NCI-H226 (cell line): ENCODE measurements at regions not wholly inside any gene's neighbourhood (a gene's known extent, or its start where the extent isn't known, plus 50 kb on each side); places are given as distances from the start of the nearest gene placed in this dataset.
"Not testable (repeated sequence)": the region's sequence is repeated elsewhere in the genome, so short reads cannot be mapped to it uniquely, and the experiment has no call there.

ENCODE experiments used
- DNase-seq: peaks from one replicate; pipeline ENCODE4 v3.0.0-alpha.2; 2015

- DNase-seq: no peak
These were observed 82.0 kb upstream of the ACSL1 start for GRCh38 chr4:184907810-184908209.

GRCh38 chr4:184911310-184911709 is 85.5 kb upstream of the ACSL1 start:
- peak; percentile 14 for DNase-seq

- no peak for DNase-seq
These were observed 87.8 kb upstream of the ACSL1 start for GRCh38 chr4:184913356-184914143.

GRCh38 chr4:184918799-184919198 is 93.0 kb upstream of the ACSL1 start:
- not testable (repeated sequence) for DNase-seq

- DNase-seq: no peak
These were observed 95.7 kb upstream of the ACSL1 start for GRCh38 chr4:184921456-184921855.

GRCh38 chr4:184922301-184922700 is 96.0 kb upstream of the HELT start:
- no peak for DNase-seq

- no peak for DNase-seq
These were observed 93.8 kb upstream of the HELT start for GRCh38 chr4:184924516-184924915.

- no peak for DNase-seq
These were observed 88.8 kb upstream of the HELT start for GRCh38 chr4:184929476-184929875.

GRCh38 chr4:184930026-184930425 is 88.3 kb upstream of the HELT start:
- no peak for DNase-seq

GRCh38 chr4:184932343-184932742 is 85.9 kb upstream of the HELT start:
- DNase-seq: no peak

- DNase-seq: no peak
These were observed 85.0 kb upstream of the HELT start for GRCh38 chr4:184933311-184933710.

GRCh38 chr4:184934184-184934583 is 84.1 kb upstream of the HELT start:
- no peak for DNase-seq

GRCh38 chr4:184934961-184935360 is 83.3 kb upstream of the HELT start:
- no peak for DNase-seq

GRCh38 chr4:184936071-184936470 is 82.2 kb upstream of the HELT start:
- DNase-seq: no peak

GRCh38 chr4:184937030-184937710 is 81.1 kb upstream of the HELT start:
- DNase-seq: no peak

GRCh38 chr4:184937745-184938144 is 80.5 kb upstream of the HELT start:
- DNase-seq: no peak

- no peak for DNase-seq
These were observed 79.4 kb upstream of the HELT start for GRCh38 chr4:184938871-184939270.

- DNase-seq: no peak
These were observed 78.3 kb upstream of the HELT start for GRCh38 chr4:184939978-184940377.

- DNase-seq: no peak
These were observed 77.8 kb upstream of the HELT start for GRCh38 chr4:184940500-184940899.

- no peak for DNase-seq
These were observed 76.4 kb upstream of the HELT start for GRCh38 chr4:184941671-184942418.

- DNase-seq: no peak
These were observed 75.6 kb upstream of the HELT start for GRCh38 chr4:184942444-184943425.

- DNase-seq: no peak
These were observed 69.3 kb upstream of the HELT start for GRCh38 chr4:184949020-184949419.
